Spinal cord (tissue), 10 donors: ENCODE measurements at regions not wholly inside any gene's neighbourhood (a gene's known extent, or its start where the extent isn't known, plus 50 kb on each side); places are given as distances from the start of the nearest gene placed in this dataset. TPM values are rescaled to one million over a fixed set of nuclear protein-coding genes. Genes with fewer than 3 reads are reported as not detected.

Experiments used
- DNase-seq, 6 donors: peaks; one replicate each; pipeline versions ENCODE4 v3.0.0 to v3.0.0-alpha.2; 2013 to 2015; ENCODE audit warnings: low spot score in 6 of 6, low read depth in 4 of 6
- H3K27ac ChIP-seq: one replicate; pipeline ENCODE4 v1.5.1; 2013; ENCODE audit warnings: low read depth, low read length, control low read depth
- H3K27me3 ChIP-seq: one replicate; pipeline ENCODE4 v1.6.1; 2013; ENCODE audit warnings: low read length; ENCODE audit not compliant: control insufficient read depth, insufficient read depth
- H3K36me3 ChIP-seq: one replicate; pipeline ENCODE4 v1.6.1; 2013; ENCODE audit warnings: low read length; ENCODE audit not compliant: control insufficient read depth, insufficient read depth
- H3K4me1 ChIP-seq: one replicate; pipeline ENCODE4 v1.6.1; 2013; ENCODE audit warnings: low read length; ENCODE audit not compliant: control insufficient read depth, insufficient read depth
- H3K4me3 ChIP-seq: one replicate; pipeline ENCODE4 v1.5.1; 2013; ENCODE audit warnings: low read depth, low read length, control low read depth
- H3K9me3 ChIP-seq: one replicate; pipeline ENCODE4 v1.6.1; 2013; ENCODE audit warnings: low read length; ENCODE audit not compliant: control insufficient read depth, insufficient read depth
- WGBS: methylation state at CpG from one replicate; pipeline ENCODE4 v1.1.5; 2013; ENCODE audit warnings: missing lambda C conversion rate; ENCODE audit not compliant: insufficient coverage; 5-methylcytosine and 5-hydroxymethylcytosine counted together
- small RNA-seq: library from RNA; depleted of rRNA; stranded (forward); fragments of <200 nt; gene quantifications from one replicate; pipeline ENCODE3, GENCODE V24; 2014; ENCODE audit warnings: low replicate concordance
- donor health status: healthy.

DNA sequence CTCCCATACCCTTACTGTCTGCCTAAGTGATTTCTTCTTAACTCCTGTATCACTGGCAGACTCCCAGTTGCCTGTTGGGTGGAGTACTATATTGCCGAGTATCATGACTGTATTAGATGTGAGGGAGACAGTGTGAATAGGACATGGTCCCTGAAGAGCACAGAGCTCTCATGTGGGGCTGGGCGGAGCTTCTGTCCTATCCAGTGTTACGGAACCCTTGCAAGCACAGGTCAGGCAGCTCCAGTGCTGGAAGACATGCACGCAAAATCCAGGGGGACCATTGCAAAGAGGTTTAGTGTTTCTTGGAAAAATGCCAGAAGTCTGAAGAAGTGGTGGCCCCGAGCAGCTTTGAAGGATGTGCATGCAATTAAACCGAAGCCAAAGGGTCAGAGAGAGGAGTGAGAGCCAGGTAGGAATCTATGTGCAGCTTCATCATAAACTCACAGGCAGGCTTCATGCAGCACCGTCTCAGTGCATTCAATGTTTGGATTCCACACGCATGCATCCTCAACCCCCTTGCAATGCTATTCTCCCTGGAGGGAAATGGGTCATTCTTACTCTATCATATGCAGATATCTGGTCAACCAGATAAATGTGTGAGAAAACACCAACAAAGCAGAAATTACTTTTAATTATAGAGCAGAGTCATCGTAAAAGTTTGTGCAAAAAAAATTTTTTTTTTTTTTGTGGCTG, 49.7 kb upstream of the DHRSX start:
- WGBS: 48% methylated on average over 4 of the region's 9 CpGs
- no peak for DNase-seq

More for the DNA sequence above, 49.7 kb upstream of the DHRSX start:
- peaks cover 1% of the 10 kb centered on the region for H3K9me3 ChIP-seq
- no peak overlapping the region for H3K27ac ChIP-seq
- peaks cover 17% of the 10 kb centered on the region for H3K4me1 ChIP-seq
- H3K4me3 ChIP-seq: no peak overlapping the region
- no peaks in the 10 kb centered on the region for H3K27me3 ChIP-seq
- no peaks in the 10 kb centered on the region for H3K36me3 ChIP-seq

Small RNAs in the stretch of these regions (small RNA-seq; reads per million reads assigned to genes)
- not detected for gene MIR6089
